Spleen (tissue), 11 donors: ENCODE measurements at regions not wholly inside any gene's neighbourhood (a gene's known extent, or its start where the extent isn't known, plus 50 kb on each side); places are given as distances from the start of the nearest gene placed in this dataset.

Source experiments
- DNase-seq: peaks from one replicate; pipeline ENCODE4 v3.0.0-alpha.2; 2020
- H3K27ac ChIP-seq, 8 donors: fragments of 200-600 bp; sonication (generic) in 7 of 8; 1 replicate in 4 of 8; 2 replicates in 4 of 8; pipeline versions ENCODE4 v1.5.0 to v1.8.0; 2016 to 2021; ENCODE audit warnings: inconsistent platforms in 4 of 8, mild to moderate bottlenecking in 4 of 8, moderate library complexity in 1 of 8
- H3K27me3 ChIP-seq, 7 donors: fragments of 200-600 bp; sonication (generic) in 6 of 7; replicated peaks in 1 of 7; 1 replicate in 4 of 7; 2 replicates in 3 of 7; pipeline versions ENCODE4 v1.5.0 to v1.8.0; 2016 to 2021; ENCODE audit warnings: inconsistent platforms in 3 of 7, mild to moderate bottlenecking in 1 of 7
- H3K36me3 ChIP-seq, 6 donors: fragments of 200-600 bp; sonication (generic) in 5 of 6; 1 replicate in 4 of 6; 2 replicates in 2 of 6; pipeline versions ENCODE4 v1.5.0 to v1.8.0; 2016 to 2021; ENCODE audit warnings: inconsistent platforms in 2 of 6
- H3K4me1 ChIP-seq, 6 donors: fragments of 200-600 bp; sonication (generic) in 5 of 6; 1 replicate in 3 of 6; 2 replicates in 3 of 6; pipeline versions ENCODE4 v1.5.0 to v1.8.0; 2016 to 2021; ENCODE audit warnings: inconsistent platforms in 3 of 6
- H3K4me3 ChIP-seq, 8 donors: fragments of 200-600 bp; sonication (generic) in 7 of 8; 1 replicate in 4 of 8; 2 replicates in 4 of 8; pipeline versions ENCODE4 v1.5.0 to v1.8.0; 2016 to 2021; ENCODE audit warnings: inconsistent platforms in 4 of 8, mild to moderate bottlenecking in 4 of 8, moderate library complexity in 2 of 8
- H3K9me3 ChIP-seq, 8 donors: fragments of 200-600 bp; sonication (generic) in 7 of 8; 1 replicate in 4 of 8; 2 replicates in 4 of 8; pipeline versions ENCODE4 v1.5.0 to v1.8.0; 2016 to 2021; ENCODE audit warnings: inconsistent platforms in 4 of 8
- CTCF ChIP-seq, 11 experiments: fragments of 200-600 bp in 7 of 11; fragments of 450-650 bp in 4 of 11; sonication (generic) in 4 of 11; IDR thresholded peaks in 8 of 11; conservative IDR thresholded peaks in 3 of 11; 1 replicate in 7 of 11; 2 replicates in 4 of 11; pipeline versions ENCODE4 v1.4.0 to v1.8.0; 2016 to 2021; ENCODE audit warnings: antibody characterized with exemption in 11 of 11, inconsistent platforms in 4 of 11, mild to moderate bottlenecking in 1 of 11
- POLR2A ChIP-seq, 3 donors: fragments of 450-650 bp; IDR thresholded peaks; one replicate each; pipeline ENCODE4 v1.5.1; 2017; ENCODE audit warnings: antibody characterized with exemption in 3 of 3, mild to moderate bottlenecking in 1 of 3
- POLR2AphosphoS5 ChIP-seq, 3 donors: sonication (generic); formaldehyde crosslinking; IDR thresholded peaks; one replicate each; pipeline ENCODE4 v1.5.1; 2017; ENCODE audit warnings: antibody characterized with exemption in 3 of 3
- WGBS, 5 donors: extraction: QIAGEN DNeasy Blood & Tissue Kit in 3 of 5; methylation state at CpG; one replicate each; pipeline versions ENCODE4 v1.1.5 to v1.1.7; 2013 to 2018; 5-methylcytosine and 5-hydroxymethylcytosine counted together
- intact Hi-C: fragments of 100-400 bp; cut with DNase I; formaldehyde crosslinking; loops from one replicate; pipeline ENCODE4 v1.15.0; 2023; ENCODE audit warnings: low total_unique reads
- donor health status: healthy with polysubstance abuse.
- donor health status: DM: no; HTN: no; CAD: no; lungs with moderate emphysema.
- donor health status: DM: no; HTN: no; CAD: no.
- donor health status: Bipolar disorder and iron deficiency.
- donor health status: healthy.
- donor health status: DM: no; HTN: no; CAD: no.
- donor health status: DM: yes; HTN: yes; CAD: no.

- Histone ChIP-seq H3K4me3 (no peak overlapping the region), H3K27me3 (no peaks in the 10 kb centered on the region), H3K36me3 (no peaks in the 10 kb centered on the region), H3K27ac (no peak overlapping the region), H3K9me3 (no peaks in the 10 kb centered on the region), H3K4me1 (no peaks in the 10 kb centered on the region)
- intact Hi-C loops: no loop called here
- no peak for DNase-seq
- TF ChIP-seq CTCF (IDR thresholded peaks at IDR 0.05 in 8 of 11, conservative IDR thresholded peaks at IDR 0.05 in 3 of 11) (no peak), POLR2A (IDR thresholded peaks at IDR 0.05) (no peak), POLR2AphosphoS5 (IDR thresholded peaks at IDR 0.05) (no peak)
Measured at GRCh38 chr4:136424052-136424451, 1108.2 kb downstream of the PCDH18 start.

- Histone ChIP-seq H3K9me3 (no peaks in the 10 kb centered on the region), H3K4me3 (no peak overlapping the region), H3K27ac (no peak overlapping the region), H3K27me3 (no peaks in the 10 kb centered on the region), H3K4me1 (no peaks in the 10 kb centered on the region), H3K36me3 (no peaks in the 10 kb centered on the region)
- DNase-seq: no peak
- intact Hi-C loops: no loop called here
- no peak for TF ChIP-seq POLR2A (IDR thresholded peaks at IDR 0.05)
- no peak for TF ChIP-seq POLR2AphosphoS5 (IDR thresholded peaks at IDR 0.05)
- TF ChIP-seq CTCF (IDR thresholded peaks at IDR 0.05 in 8 of 11, conservative IDR thresholded peaks at IDR 0.05 in 3 of 11): no peak
Measured at GRCh38 chr4:136414981-136415380, 1117.3 kb downstream of the PCDH18 start.

DNA sequence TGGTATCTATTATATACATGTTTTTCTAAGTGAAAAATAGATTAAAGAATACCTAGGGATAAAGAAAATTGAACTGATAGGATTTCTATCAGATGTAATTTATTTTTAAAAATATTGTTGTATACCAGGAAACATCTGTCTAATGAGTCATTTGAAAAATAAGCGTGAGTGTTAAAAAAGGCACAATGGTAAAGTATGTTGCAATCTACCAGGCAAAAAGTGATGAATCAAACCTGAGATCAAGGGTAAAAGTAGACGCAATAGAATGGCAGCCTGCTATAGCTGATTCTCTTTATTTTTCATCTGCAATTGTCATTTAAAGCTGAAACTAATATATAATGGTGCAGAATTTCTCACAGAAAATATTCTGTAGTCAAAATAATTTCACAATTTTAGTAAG, 1119.6 kb downstream of the PCDH18 start:
- Histone ChIP-seq H3K36me3 (no peaks in the 10 kb centered on the region), H3K27me3 (no peaks in the 10 kb centered on the region), H3K4me1 (no peaks in the 10 kb centered on the region), H3K27ac (no peak overlapping the region), H3K9me3 (no peaks in the 10 kb centered on the region), H3K4me3 (no peak overlapping the region)
- 46 to 59% (median 52%) methylated on average over 2 of the region's 2 CpGs for WGBS, 5 donors
- TF ChIP-seq CTCF (IDR thresholded peaks at IDR 0.05 in 8 of 11, conservative IDR thresholded peaks at IDR 0.05 in 3 of 11) (no peak), POLR2AphosphoS5 (IDR thresholded peaks at IDR 0.05) (no peak), POLR2A (IDR thresholded peaks at IDR 0.05) (no peak)
- no peak for DNase-seq
- intact Hi-C loops: no loop called here

DNA sequence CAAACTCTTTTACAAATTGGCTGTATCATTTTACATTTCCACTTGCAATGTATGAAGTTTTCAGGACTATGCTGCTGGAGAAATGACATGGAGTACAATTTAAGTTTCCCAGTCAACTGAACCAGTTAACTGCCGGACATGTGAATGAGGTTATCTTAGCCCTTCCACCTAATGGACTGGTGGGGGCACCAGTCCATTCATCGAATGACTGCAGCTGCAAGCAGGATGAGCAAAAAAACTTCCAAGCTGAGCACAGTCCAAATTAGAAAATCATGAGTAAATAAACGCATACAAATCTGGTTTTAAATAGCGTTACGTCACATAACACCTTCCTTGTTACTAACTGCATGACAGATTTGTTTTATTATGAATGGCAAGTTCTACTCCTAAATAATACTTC, 1131.5 kb downstream of the PCDH18 start:
- TF ChIP-seq CTCF (IDR thresholded peaks at IDR 0.05 in 8 of 11, conservative IDR thresholded peaks at IDR 0.05 in 3 of 11) (no peak), POLR2A (IDR thresholded peaks at IDR 0.05) (no peak)
- H3K4me1 ChIP-seq: no peaks in the 10 kb centered on the region
- 81 to 90% (median 87%) methylated on average over 5 of the region's 5 CpGs for WGBS, 5 donors
- H3K36me3 ChIP-seq: no peaks in the 10 kb centered on the region
- H3K9me3 ChIP-seq: peaks cover 0 to 6% (median 3%) of the 10 kb centered on the region in 8 donors
- DNase-seq: no peak
- no peaks in the 10 kb centered on the region for H3K27me3 ChIP-seq
- H3K27ac ChIP-seq: no peak overlapping the region
- H3K4me3 ChIP-seq: no peak overlapping the region
- intact Hi-C loops: no loop called here
